ENCODE measurements at regions not wholly inside any gene's neighbourhood (a gene's known extent, or its start where the extent isn't known, plus 50 kb on each side); places are given as distances from the start of the nearest gene placed in this dataset.

- TF ChIP-seq CTCF (IDR thresholded peaks at IDR 0.05): no peak
- TF ChIP-seq EP300 (IDR thresholded peaks at IDR 0.05): no peak
- TF ChIP-seq POLR2A (IDR thresholded peaks at IDR 0.05): no peak
Observed at GRCh38 chr10:81288544-81288943, 586.5 kb upstream of the NRG3 start.

Measured in tibial nerve (tissue), 4 donors.